WTC11 (cell line): ENCODE measurements at regions not wholly inside any gene's neighbourhood (a gene's known extent, or its start where the extent isn't known, plus 50 kb on each side); places are given as distances from the start of the nearest gene placed in this dataset.

ENCODE experiments used
- ATAC-seq: fragments of 200-7000 bp; cut with Tn5 transposase; 2 replicates; pipeline ENCODE4 v1.10.0; 2021; ENCODE audit warnings: mild to moderate bottlenecking, moderate library complexity
- CTCF ChIA-PET: fragments of 300-600 bp; sonication (Branson Sonifier 250); formaldehyde crosslinking; loops from one replicate; lab custom pipeline; 2021; ENCODE audit warnings: antibody characterized with exemption; lab: Charles Lee
- POLR2A ChIA-PET: fragments of 350-600 bp; sonication (Branson Sonifier 250); formaldehyde crosslinking; loops from one replicate; lab custom pipeline; 2021; ENCODE audit warnings: antibody characterized with exemption; lab: Charles Lee
- DNase-seq: peaks from one replicate; pipeline ENCODE4 v3.0.0; 2021; ENCODE audit warnings: low spot score
- H3K27ac Mint-ChIP-seq: 2 replicates; pipeline ENCODE4 v1.8.0; 2021; ENCODE audit warnings: mixed read lengths
- H3K27me3 Mint-ChIP-seq: 2 replicates; pipeline ENCODE4 v1.8.0; 2021; ENCODE audit warnings: low read depth, mild to moderate bottlenecking, moderate library complexity, mixed read lengths
- H3K36me3 Mint-ChIP-seq: 2 replicates; pipeline ENCODE4 v1.8.0; 2021; ENCODE audit warnings: mixed read lengths
- H3K4me1 Mint-ChIP-seq: 2 replicates; pipeline ENCODE4 v1.8.0; 2022; ENCODE audit warnings: mixed read lengths
- H3K4me3 Mint-ChIP-seq: 2 replicates; pipeline ENCODE4 v1.8.0; 2021; ENCODE audit warnings: mild to moderate bottlenecking, moderate library complexity, mixed read lengths
- H3K9me3 Mint-ChIP-seq: 2 replicates; pipeline ENCODE4 v1.8.0; 2021; ENCODE audit warnings: mixed read lengths
- GABPB1 ChIP-seq: sonication (generic); formaldehyde crosslinking; IDR thresholded peaks from 2 replicates; pipeline ENCODE4 v1.8.1; 2023; ENCODE audit warnings: mild to moderate bottlenecking, missing genetic modification reagents
- IRF2 ChIP-seq: sonication (generic); formaldehyde crosslinking; IDR thresholded peaks from 2 replicates; pipeline ENCODE4 v1.8.0; 2022; ENCODE audit warnings: low read depth, missing genetic modification reagents, borderline replicate concordance
- NFATC4 ChIP-seq: fragments of 250-450 bp; sonication (Bioruptor Pico); IDR thresholded peaks from 2 replicates; pipeline ENCODE4 v1.9.0; 2021; ENCODE audit warnings: mild to moderate bottlenecking
- SMAD4 ChIP-seq: sonication (generic); formaldehyde crosslinking; IDR thresholded peaks from 2 replicates; pipeline ENCODE4 v1.8.0; 2022; ENCODE audit warnings: mild to moderate bottlenecking, missing genetic modification reagents
- TP53 ChIP-seq: sonication (generic); formaldehyde crosslinking; IDR thresholded peaks from 2 replicates; pipeline ENCODE4 v1.8.1; 2023; ENCODE audit warnings: mild to moderate bottlenecking, missing genetic modification reagents
- ZNF219 ChIP-seq: sonication (generic); formaldehyde crosslinking; IDR thresholded peaks from 2 replicates; pipeline ENCODE4 v1.8.0; 2023; ENCODE audit warnings: missing genetic modification reagents, mild to moderate bottlenecking, borderline replicate concordance
- ZNF263 ChIP-seq: sonication (generic); formaldehyde crosslinking; IDR thresholded peaks from 2 replicates; pipeline ENCODE4 v1.8.1; 2022; ENCODE audit warnings: low read depth, mild to moderate bottlenecking, moderate library complexity, missing genetic modification reagents
- ZNF317 ChIP-seq: sonication (generic); formaldehyde crosslinking; IDR thresholded peaks from 2 replicates; pipeline ENCODE4 v1.8.1; 2023; ENCODE audit warnings: low read depth, mild to moderate bottlenecking, moderate library complexity, missing genetic modification reagents, borderline replicate concordance
- ZNF396 ChIP-seq: fragments of 250-450 bp; sonication (Bioruptor Pico); IDR thresholded peaks from 2 replicates; pipeline ENCODE4 v1.8.0; 2021; ENCODE audit warnings: mild to moderate bottlenecking, moderate library complexity, borderline replicate concordance
- ZNF671 ChIP-seq: fragments of 250-450 bp; sonication (Bioruptor Pico); IDR thresholded peaks from 2 replicates; pipeline ENCODE4 v1.8.0; 2021; ENCODE audit warnings: mild to moderate bottlenecking
- TF ChIP-seq, protein P1 (sequence below): sonication (generic); formaldehyde crosslinking; IDR thresholded peaks from 2 replicates; pipeline ENCODE4 v1.8.1; 2022; ENCODE audit warnings: mild to moderate bottlenecking, moderate library complexity, missing genetic modification reagents
- TF ChIP-seq, protein P2 (sequence below): sonication (generic); formaldehyde crosslinking; IDR thresholded peaks from 2 replicates; pipeline ENCODE4 v1.8.1; 2023; ENCODE audit warnings: mild to moderate bottlenecking, missing genetic modification reagents, borderline replicate concordance
- TF ChIP-seq, protein P3 (sequence below): sonication (generic); formaldehyde crosslinking; IDR thresholded peaks from 2 replicates; pipeline ENCODE4 v1.8.0; 2022; ENCODE audit warnings: mild to moderate bottlenecking, missing genetic modification reagents
- TF ChIP-seq, protein P4 (sequence below): sonication (generic); formaldehyde crosslinking; IDR thresholded peaks from 2 replicates; pipeline ENCODE4 v1.8.0; 2022; ENCODE audit warnings: mild to moderate bottlenecking, missing genetic modification reagents
- TF ChIP-seq, protein P5 (sequence below): fragments of 250-450 bp; sonication (Bioruptor Pico); IDR thresholded peaks from 2 replicates; pipeline ENCODE4 v2.1.2; 2022; ENCODE audit warnings: mild to moderate bottlenecking, moderate library complexity
- TF ChIP-seq, protein P6 (sequence below): sonication (generic); formaldehyde crosslinking; IDR thresholded peaks from 2 replicates; pipeline ENCODE4 v1.8.1; 2022; ENCODE audit warnings: missing genetic modification reagents, borderline replicate concordance
- TF ChIP-seq, protein P7 (sequence below): sonication (generic); formaldehyde crosslinking; IDR thresholded peaks from 2 replicates; pipeline ENCODE4 v1.8.0; 2022; ENCODE audit warnings: mild to moderate bottlenecking, missing genetic modification reagents

DNA sequence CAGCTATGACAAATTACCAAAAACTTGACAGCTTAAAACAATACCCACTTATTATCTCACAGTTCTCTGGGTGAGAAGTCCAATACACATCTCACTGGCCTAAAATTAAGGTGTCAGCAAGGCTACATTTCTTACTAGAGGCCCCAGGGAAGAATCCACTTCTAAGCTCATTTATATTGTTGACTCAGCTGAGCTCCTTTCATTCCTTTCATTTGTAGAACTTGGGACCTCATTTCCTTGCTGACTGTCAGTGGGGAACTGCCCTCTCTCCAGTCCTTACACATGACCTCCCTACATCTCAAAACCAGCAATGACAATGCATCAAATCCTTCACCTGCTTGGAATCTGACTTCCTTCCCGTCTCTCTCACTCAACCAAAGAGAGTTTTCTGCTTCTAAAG is 240.3 kb downstream of the IPMK start:
- H3K4me1 Mint-ChIP-seq, result no peaks in the 10 kb centered on the region
- no peak for ATAC-seq
- POLR2A ChIA-PET, result no interaction called here
- H3K27ac Mint-ChIP-seq, result no peak overlapping the region
- no peaks in the 10 kb centered on the region for H3K27me3 Mint-ChIP-seq
- TF ChIP-seq, protein P1, sequence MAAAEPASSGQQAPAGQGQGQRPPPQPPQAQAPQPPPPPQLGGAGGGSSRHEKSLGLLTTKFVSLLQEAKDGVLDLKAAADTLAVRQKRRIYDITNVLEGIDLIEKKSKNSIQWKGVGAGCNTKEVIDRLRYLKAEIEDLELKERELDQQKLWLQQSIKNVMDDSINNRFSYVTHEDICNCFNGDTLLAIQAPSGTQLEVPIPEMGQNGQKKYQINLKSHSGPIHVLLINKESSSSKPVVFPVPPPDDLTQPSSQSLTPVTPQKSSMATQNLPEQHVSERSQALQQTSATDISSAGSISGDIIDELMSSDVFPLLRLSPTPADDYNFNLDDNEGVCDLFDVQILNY (CRISPR knock-in tag), result no peak
- TF ChIP-seq, all 79 proteins: peak for 0
- H3K4me3 Mint-ChIP-seq, result no peak overlapping the region
- peaks cover 65% of the 10 kb centered on the region for H3K9me3 Mint-ChIP-seq
- CTCF ChIA-PET, result no interaction called here
- H3K36me3 Mint-ChIP-seq, result peaks cover 50% of the 10 kb centered on the region
- no peak for DNase-seq

DNA sequence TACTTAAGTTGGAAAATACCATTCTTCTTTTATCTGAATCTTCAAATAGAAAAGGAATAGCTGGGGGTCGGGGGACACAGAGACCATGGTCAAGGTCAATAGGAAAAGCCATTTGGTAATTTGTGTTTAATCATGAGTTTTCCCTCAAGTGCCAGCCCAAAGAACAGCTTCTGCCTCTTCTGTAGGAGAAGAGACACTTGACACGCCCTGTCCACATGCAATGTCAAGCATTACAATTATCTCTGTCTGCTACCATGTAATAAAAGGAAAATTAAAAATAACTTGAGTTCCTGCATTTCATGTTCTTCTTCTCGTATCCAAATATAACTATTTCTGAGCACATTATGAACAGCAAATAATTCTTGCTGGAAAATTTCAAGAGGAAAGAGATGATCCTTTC is 241.7 kb downstream of the IPMK start:
- Mint-ChIP-seq H3K27ac (no peak overlapping the region), H3K36me3 (peaks cover 64% of the 10 kb centered on the region), H3K4me3 (no peak overlapping the region), H3K4me1 (no peaks in the 10 kb centered on the region), H3K9me3 (peaks cover 72% of the 10 kb centered on the region), H3K27me3 (peaks cover 4% of the 10 kb centered on the region; the same call in 1 of the 2 replicates)
- ATAC-seq, result no peak
- ChIA-PET POLR2A (no interaction called here), CTCF (no interaction called here)
- DNase-seq, result no peak
- TF ChIP-seq ZNF263 (CRISPR knock-in tag), result no peak
- TF ChIP-seq, protein P2, sequence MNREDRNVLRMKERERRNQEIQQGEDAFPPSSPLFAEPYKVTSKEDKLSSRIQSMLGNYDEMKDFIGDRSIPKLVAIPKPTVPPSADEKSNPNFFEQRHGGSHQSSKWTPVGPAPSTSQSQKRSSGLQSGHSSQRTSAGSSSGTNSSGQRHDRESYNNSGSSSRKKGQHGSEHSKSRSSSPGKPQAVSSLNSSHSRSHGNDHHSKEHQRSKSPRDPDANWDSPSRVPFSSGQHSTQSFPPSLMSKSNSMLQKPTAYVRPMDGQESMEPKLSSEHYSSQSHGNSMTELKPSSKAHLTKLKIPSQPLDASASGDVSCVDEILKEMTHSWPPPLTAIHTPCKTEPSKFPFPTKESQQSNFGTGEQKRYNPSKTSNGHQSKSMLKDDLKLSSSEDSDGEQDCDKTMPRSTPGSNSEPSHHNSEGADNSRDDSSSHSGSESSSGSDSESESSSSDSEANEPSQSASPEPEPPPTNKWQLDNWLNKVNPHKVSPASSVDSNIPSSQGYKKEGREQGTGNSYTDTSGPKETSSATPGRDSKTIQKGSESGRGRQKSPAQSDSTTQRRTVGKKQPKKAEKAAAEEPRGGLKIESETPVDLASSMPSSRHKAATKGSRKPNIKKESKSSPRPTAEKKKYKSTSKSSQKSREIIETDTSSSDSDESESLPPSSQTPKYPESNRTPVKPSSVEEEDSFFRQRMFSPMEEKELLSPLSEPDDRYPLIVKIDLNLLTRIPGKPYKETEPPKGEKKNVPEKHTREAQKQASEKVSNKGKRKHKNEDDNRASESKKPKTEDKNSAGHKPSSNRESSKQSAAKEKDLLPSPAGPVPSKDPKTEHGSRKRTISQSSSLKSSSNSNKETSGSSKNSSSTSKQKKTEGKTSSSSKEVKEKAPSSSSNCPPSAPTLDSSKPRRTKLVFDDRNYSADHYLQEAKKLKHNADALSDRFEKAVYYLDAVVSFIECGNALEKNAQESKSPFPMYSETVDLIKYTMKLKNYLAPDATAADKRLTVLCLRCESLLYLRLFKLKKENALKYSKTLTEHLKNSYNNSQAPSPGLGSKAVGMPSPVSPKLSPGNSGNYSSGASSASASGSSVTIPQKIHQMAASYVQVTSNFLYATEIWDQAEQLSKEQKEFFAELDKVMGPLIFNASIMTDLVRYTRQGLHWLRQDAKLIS (CRISPR knock-in tag), result no peak
- TF ChIP-seq TP53 (CRISPR knock-in tag), result no peak
- TF ChIP-seq ZNF396, result no peak
- TF ChIP-seq, protein P1 (CRISPR knock-in tag), result no peak
- TF ChIP-seq, protein P3, sequence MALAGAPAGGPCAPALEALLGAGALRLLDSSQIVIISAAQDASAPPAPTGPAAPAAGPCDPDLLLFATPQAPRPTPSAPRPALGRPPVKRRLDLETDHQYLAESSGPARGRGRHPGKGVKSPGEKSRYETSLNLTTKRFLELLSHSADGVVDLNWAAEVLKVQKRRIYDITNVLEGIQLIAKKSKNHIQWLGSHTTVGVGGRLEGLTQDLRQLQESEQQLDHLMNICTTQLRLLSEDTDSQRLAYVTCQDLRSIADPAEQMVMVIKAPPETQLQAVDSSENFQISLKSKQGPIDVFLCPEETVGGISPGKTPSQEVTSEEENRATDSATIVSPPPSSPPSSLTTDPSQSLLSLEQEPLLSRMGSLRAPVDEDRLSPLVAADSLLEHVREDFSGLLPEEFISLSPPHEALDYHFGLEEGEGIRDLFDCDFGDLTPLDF (CRISPR knock-in tag), result no peak
- no peak for TF ChIP-seq ZNF671 (CRISPR knock-in tag)
- TF ChIP-seq ZNF219 (CRISPR knock-in tag), result no peak
- TF ChIP-seq IRF2 (CRISPR knock-in tag), result no peak

DNA sequence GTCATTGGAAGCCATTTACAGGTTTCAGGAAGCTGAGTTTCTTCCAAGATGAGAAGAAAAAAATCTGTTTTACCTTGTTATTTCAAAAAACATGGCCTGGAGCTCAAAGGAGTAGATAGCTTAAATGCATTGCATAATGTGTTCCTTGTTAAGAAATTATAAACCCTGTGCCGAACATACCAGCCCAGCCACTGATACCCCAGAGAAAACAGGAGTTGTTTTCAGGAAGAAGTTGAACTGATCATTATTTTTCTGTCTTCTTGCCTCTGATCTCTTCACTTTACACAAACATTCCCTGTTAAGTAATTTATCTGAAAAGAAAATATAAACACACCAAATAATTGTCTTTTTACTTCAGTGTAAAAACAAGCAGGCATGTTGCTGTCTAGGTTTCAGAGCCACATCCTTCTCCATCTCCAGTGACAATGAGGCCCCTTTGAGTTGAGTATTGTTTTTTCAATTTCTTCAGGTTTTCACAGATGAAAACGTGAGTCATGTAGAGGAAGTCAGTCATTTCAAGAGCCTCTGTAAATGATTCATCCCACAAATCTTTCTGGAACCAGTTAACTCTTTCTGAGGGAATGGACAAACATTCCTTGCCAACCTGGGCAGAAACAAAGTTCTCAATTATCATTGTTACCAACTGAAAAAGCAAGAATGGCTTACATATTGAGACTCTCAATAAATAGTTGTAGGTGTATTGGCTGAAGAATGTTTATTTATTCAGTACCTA is 244.2 kb downstream of the IPMK start:
- Mint-ChIP-seq H3K36me3 (peaks cover 76% of the 10 kb centered on the region), H3K9me3 (peaks cover 86% of the 10 kb centered on the region), H3K27me3 (peaks cover 7% of the 10 kb centered on the region), H3K4me1 (no peaks in the 10 kb centered on the region), H3K4me3 (no peak overlapping the region), H3K27ac (no peak overlapping the region)
- DNase-seq (no peak), ATAC-seq (no peak)
- POLR2A ChIA-PET, result no interaction called here
- CTCF ChIA-PET, result no interaction called here
- TF ChIP-seq IRF2 (CRISPR knock-in tag), result no peak
- TF ChIP-seq, protein P4, sequence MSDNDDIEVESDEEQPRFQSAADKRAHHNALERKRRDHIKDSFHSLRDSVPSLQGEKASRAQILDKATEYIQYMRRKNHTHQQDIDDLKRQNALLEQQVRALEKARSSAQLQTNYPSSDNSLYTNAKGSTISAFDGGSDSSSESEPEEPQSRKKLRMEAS (CRISPR knock-in tag), result no peak
- no peak for TF ChIP-seq NFATC4 (CRISPR knock-in tag)
- no peak for TF ChIP-seq GABPB1
- TF ChIP-seq, protein P5, sequence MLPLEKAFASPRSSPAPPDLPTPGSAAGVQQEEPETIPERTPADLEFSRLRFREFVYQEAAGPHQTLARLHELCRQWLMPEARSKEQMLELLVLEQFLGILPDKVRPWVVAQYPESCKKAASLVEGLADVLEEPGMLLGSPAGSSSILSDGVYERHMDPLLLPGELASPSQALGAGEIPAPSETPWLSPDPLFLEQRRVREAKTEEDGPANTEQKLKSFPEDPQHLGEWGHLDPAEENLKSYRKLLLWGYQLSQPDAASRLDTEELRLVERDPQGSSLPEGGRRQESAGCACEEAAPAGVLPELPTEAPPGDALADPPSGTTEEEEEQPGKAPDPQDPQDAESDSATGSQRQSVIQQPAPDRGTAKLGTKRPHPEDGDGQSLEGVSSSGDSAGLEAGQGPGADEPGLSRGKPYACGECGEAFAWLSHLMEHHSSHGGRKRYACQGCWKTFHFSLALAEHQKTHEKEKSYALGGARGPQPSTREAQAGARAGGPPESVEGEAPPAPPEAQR (CRISPR knock-in tag), result no peak
- TF ChIP-seq, protein P1 (CRISPR knock-in tag), result no peak
- TF ChIP-seq, protein P6, sequence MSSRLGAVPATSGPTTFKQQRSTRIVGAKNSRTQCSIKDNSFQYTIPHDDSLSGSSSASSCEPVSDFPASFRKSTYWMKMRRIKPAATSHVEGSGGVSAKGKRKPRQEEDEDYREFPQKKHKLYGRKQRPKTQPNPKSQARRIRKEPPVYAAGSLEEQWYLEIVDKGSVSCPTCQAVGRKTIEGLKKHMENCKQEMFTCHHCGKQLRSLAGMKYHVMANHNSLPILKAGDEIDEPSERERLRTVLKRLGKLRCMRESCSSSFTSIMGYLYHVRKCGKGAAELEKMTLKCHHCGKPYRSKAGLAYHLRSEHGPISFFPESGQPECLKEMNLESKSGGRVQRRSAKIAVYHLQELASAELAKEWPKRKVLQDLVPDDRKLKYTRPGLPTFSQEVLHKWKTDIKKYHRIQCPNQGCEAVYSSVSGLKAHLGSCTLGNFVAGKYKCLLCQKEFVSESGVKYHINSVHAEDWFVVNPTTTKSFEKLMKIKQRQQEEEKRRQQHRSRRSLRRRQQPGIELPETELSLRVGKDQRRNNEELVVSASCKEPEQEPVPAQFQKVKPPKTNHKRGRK, result no peak
- no peak for TF ChIP-seq ZNF317 (CRISPR knock-in tag)
- no peak for TF ChIP-seq SMAD4 (CRISPR knock-in tag)
- TF ChIP-seq, protein P7, sequence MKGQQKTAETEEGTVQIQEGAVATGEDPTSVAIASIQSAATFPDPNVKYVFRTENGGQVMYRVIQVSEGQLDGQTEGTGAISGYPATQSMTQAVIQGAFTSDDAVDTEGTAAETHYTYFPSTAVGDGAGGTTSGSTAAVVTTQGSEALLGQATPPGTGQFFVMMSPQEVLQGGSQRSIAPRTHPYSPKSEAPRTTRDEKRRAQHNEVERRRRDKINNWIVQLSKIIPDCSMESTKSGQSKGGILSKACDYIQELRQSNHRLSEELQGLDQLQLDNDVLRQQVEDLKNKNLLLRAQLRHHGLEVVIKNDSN, result no peak
